ENCODE measurements at regions not wholly inside any gene's neighbourhood (a gene's known extent, or its start where the extent isn't known, plus 50 kb on each side); places are given as distances from the start of the nearest gene placed in this dataset.

- Histone ChIP-seq H3K4me2 (ENCODE audit: extremely low read depth, insufficient read depth, low read length) (no peak overlapping the region), H3K79me2 (ENCODE audit: control insufficient read depth, insufficient read depth, low read length) (no peaks in the 10 kb centered on the region), H3K36me3 (ENCODE audit: control insufficient read depth, insufficient read depth, low read length) (no peaks in the 10 kb centered on the region), H3K4me1 (ENCODE audit: control insufficient read depth, extremely low read depth, insufficient read depth, low read length) (no peaks in the 10 kb centered on the region), H4K20me1 (ENCODE audit: control insufficient read depth, extremely low read depth, insufficient read depth, low read length) (no peaks in the 10 kb centered on the region), H3K9ac (ENCODE audit: insufficient read depth, low read length) (no peak overlapping the region), H3K4me3 (replicated peaks in 1 of 4; ENCODE audit: control extremely low read depth in 1 of 4, insufficient read depth in 1 of 4, low read depth in 3 of 4, low read length in 4 of 4) (no peak overlapping the region), H3K27me3 (ENCODE audit: control insufficient read depth, insufficient read depth, low read length) (no peaks in the 10 kb centered on the region), H3K27ac (ENCODE audit: insufficient read depth, low read length) (no peak overlapping the region), H3K9me3 (ENCODE audit: control insufficient read depth, insufficient read depth, low read depth, low read length) (no peaks in the 10 kb centered on the region), H2AFZ (ENCODE audit: low read length) (no peak overlapping the region)
- TF ChIP-seq CTCF (conservative IDR thresholded peaks at IDR 0.05 in 1 of 2, IDR thresholded peaks at IDR 0.05 in 1 of 2; ENCODE audit: low read depth in 1 of 2, low read length in 2 of 2) (no peak), EZH2 (IDR thresholded peaks at IDR 0.05; ENCODE audit: low read length, missing control alignments) (no peak)
- DNase-seq (ENCODE audit: low read depth in 2 of 2), result no peak
Observed at GRCh38 chr4:116726523-116726922, 358.9 kb downstream of the TRAM1L1 start.

DNA sequence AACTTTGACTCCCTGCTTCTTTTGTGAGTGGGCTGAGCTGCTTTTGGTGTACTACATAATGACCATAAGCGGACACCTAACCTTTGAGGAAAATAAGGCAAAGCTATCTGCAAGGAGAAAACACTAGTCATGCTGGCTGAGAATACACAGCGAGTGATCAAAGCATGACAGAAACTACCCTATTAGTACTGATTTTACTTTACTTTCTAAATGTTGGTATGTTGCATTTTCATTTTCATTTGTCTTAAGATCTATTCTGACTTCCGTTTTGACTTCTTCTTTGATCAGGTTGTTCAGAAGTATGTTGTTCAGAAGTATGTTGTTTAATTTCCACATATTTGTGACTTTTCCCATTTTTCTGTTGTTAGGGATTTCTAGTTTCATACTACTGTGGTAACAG is 361.1 kb downstream of the TRAM1L1 start:
- H4K20me1 ChIP-seq (ENCODE audit: control insufficient read depth, extremely low read depth, insufficient read depth, low read length), result no peaks in the 10 kb centered on the region
- no peak overlapping the region for H3K9ac ChIP-seq (ENCODE audit: insufficient read depth, low read length)
- H3K27me3 ChIP-seq (ENCODE audit: control insufficient read depth, insufficient read depth, low read length), result no peaks in the 10 kb centered on the region
- H3K27ac ChIP-seq (ENCODE audit: insufficient read depth, low read length), result no peak overlapping the region
- no peaks in the 10 kb centered on the region for H3K9me3 ChIP-seq (ENCODE audit: control insufficient read depth, insufficient read depth, low read depth, low read length)
- H3K4me3 ChIP-seq (replicated peaks in 1 of 4; ENCODE audit: control extremely low read depth in 1 of 4, insufficient read depth in 1 of 4, low read depth in 3 of 4, low read length in 4 of 4), result no peak overlapping the region
- no peak for DNase-seq (ENCODE audit: low read depth in 2 of 2)
- no peak overlapping the region for H3K4me2 ChIP-seq (ENCODE audit: extremely low read depth, insufficient read depth, low read length)
- no peaks in the 10 kb centered on the region for H3K79me2 ChIP-seq (ENCODE audit: control insufficient read depth, insufficient read depth, low read length)
- H3K36me3 ChIP-seq (ENCODE audit: control insufficient read depth, insufficient read depth, low read length), result no peaks in the 10 kb centered on the region
- H2AFZ ChIP-seq (ENCODE audit: low read length), result no peak overlapping the region
- no peaks in the 10 kb centered on the region for H3K4me1 ChIP-seq (ENCODE audit: control insufficient read depth, extremely low read depth, insufficient read depth, low read length)
- TF ChIP-seq CTCF (conservative IDR thresholded peaks at IDR 0.05 in 1 of 2, IDR thresholded peaks at IDR 0.05 in 1 of 2; ENCODE audit: low read depth in 1 of 2, low read length in 2 of 2), result no peak
- no peak for TF ChIP-seq EZH2 (IDR thresholded peaks at IDR 0.05; ENCODE audit: low read length, missing control alignments)

DNA sequence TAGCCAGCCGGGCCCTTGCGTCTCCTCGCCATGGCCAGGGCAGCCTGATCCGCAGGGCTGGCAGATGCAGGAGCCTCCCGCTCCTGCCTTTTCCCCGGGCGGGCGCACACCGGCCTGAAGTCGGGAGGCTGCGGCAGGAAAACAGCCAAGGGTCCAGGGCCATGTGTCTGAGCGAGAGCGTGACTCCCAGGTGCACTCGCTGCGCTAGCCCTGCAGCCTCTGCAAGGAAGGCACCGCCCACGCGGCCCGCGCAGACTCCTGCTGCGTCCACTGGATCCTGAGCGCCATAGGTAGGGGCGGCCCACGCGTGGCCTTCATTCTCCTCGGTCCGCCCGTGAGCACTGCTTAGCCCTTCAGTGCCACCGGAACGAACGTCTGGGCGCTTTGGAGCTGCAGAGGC is 379.9 kb downstream of the TRAM1L1 start:
- TF ChIP-seq CTCF (conservative IDR thresholded peaks at IDR 0.05 in 1 of 2, IDR thresholded peaks at IDR 0.05 in 1 of 2; ENCODE audit: low read depth in 1 of 2, low read length in 2 of 2) (no peak), EZH2 (IDR thresholded peaks at IDR 0.05; ENCODE audit: low read length, missing control alignments) (no peak)
- Histone ChIP-seq H3K4me3 (replicated peaks in 1 of 4; ENCODE audit: control extremely low read depth in 1 of 4, insufficient read depth in 1 of 4, low read depth in 3 of 4, low read length in 4 of 4) (no peak overlapping the region), H3K27me3 (ENCODE audit: control insufficient read depth, insufficient read depth, low read length) (no peaks in the 10 kb centered on the region), H3K4me2 (ENCODE audit: extremely low read depth, insufficient read depth, low read length) (no peak overlapping the region), H3K9me3 (ENCODE audit: control insufficient read depth, insufficient read depth, low read depth, low read length) (no peaks in the 10 kb centered on the region), H3K79me2 (ENCODE audit: control insufficient read depth, insufficient read depth, low read length) (no peaks in the 10 kb centered on the region), H3K9ac (ENCODE audit: insufficient read depth, low read length) (no peak overlapping the region), H3K27ac (ENCODE audit: insufficient read depth, low read length) (no peak overlapping the region), H4K20me1 (ENCODE audit: control insufficient read depth, extremely low read depth, insufficient read depth, low read length) (no peaks in the 10 kb centered on the region), H3K4me1 (ENCODE audit: control insufficient read depth, extremely low read depth, insufficient read depth, low read length) (no peaks in the 10 kb centered on the region), H3K36me3 (ENCODE audit: control insufficient read depth, insufficient read depth, low read length) (no peaks in the 10 kb centered on the region), H2AFZ (ENCODE audit: low read length) (no peak overlapping the region)
- no peak for DNase-seq (ENCODE audit: low read depth in 2 of 2)
